Breast epithelium (tissue), 3 donors: ENCODE measurements at regions not wholly inside any gene's neighbourhood (a gene's known extent, or its start where the extent isn't known, plus 50 kb on each side); places are given as distances from the start of the nearest gene placed in this dataset.

Experiments used
- CTCF ChIP-seq, 3 donors: fragments of 450-650 bp; IDR thresholded peaks; one replicate each; pipeline ENCODE4 v1.5.1; 2016 to 2017; ENCODE audit warnings: antibody characterized with exemption in 3 of 3, mild to moderate bottlenecking in 3 of 3, moderate library complexity in 3 of 3
- POLR2A ChIP-seq: fragments of 450-650 bp; IDR thresholded peaks from one replicate; pipeline ENCODE4 v1.6.1; 2016; ENCODE audit warnings: antibody characterized with exemption, mild to moderate bottlenecking, moderate library complexity

GRCh38 chr1:72362538-72362937, 80.2 kb upstream of the NEGR1 start:
- no peak for TF ChIP-seq CTCF (IDR thresholded peaks at IDR 0.05)
- TF ChIP-seq POLR2A, result no peak
